Activated naive CD8-positive, alpha-beta T cell (primary cell): ENCODE measurements at regions not wholly inside any gene's neighbourhood (a gene's known extent, or its start where the extent isn't known, plus 50 kb on each side); places are given as distances from the start of the nearest gene placed in this dataset.

ENCODE experiments used
- H3K27ac Mint-ChIP-seq: one replicate; pipeline ENCODE4 v1.8.0; 2021; ENCODE audit warnings: mixed read lengths
- H3K27me3 Mint-ChIP-seq: one replicate; pipeline ENCODE4 v1.8.0; 2021; ENCODE audit warnings: mixed read lengths
- H3K36me3 Mint-ChIP-seq: one replicate; pipeline ENCODE4 v1.8.0; 2021; ENCODE audit warnings: mixed read lengths
- H3K4me1 Mint-ChIP-seq: one replicate; pipeline ENCODE4 v1.8.0; 2021; ENCODE audit warnings: low read depth, mixed read lengths
- H3K4me3 Mint-ChIP-seq: one replicate; pipeline ENCODE4 v1.8.0; 2021; ENCODE audit warnings: mild to moderate bottlenecking, mixed read lengths
- H3K9me3 Mint-ChIP-seq: one replicate; pipeline ENCODE4 v1.8.0; 2021; ENCODE audit warnings: low read depth, mixed read lengths

GRCh38 chr1:4110888-4111287 is 210.8 kb upstream of the C1orf174 start:
- H3K27me3 Mint-ChIP-seq, result no peaks in the 10 kb centered on the region
- H3K4me1 Mint-ChIP-seq, result no peaks in the 10 kb centered on the region
- no peak overlapping the region for H3K27ac Mint-ChIP-seq
- peaks cover 7% of the 10 kb centered on the region for H3K9me3 Mint-ChIP-seq
- H3K36me3 Mint-ChIP-seq, result no peaks in the 10 kb centered on the region
- H3K4me3 Mint-ChIP-seq, result no peak overlapping the region

GRCh38 chr1:4113897-4114296 is 213.8 kb upstream of the C1orf174 start:
- Mint-ChIP-seq H3K4me1 (no peaks in the 10 kb centered on the region), H3K36me3 (no peaks in the 10 kb centered on the region), H3K27me3 (no peaks in the 10 kb centered on the region), H3K27ac (no peak overlapping the region), H3K4me3 (no peak overlapping the region), H3K9me3 (peaks cover 7% of the 10 kb centered on the region)

GRCh38 chr1:4115191-4115900 is 215.3 kb upstream of the C1orf174 start:
- Mint-ChIP-seq H3K36me3 (no peaks in the 10 kb centered on the region), H3K4me1 (no peaks in the 10 kb centered on the region), H3K9me3 (peaks cover 7% of the 10 kb centered on the region), H3K27me3 (no peaks in the 10 kb centered on the region), H3K27ac (no peak overlapping the region), H3K4me3 (no peak overlapping the region)

GRCh38 chr1:4117196-4117595 is 217.1 kb upstream of the C1orf174 start:
- H3K9me3 Mint-ChIP-seq, result peaks cover 7% of the 10 kb centered on the region

GRCh38 chr1:4118746-4119515 is 218.9 kb upstream of the C1orf174 start:
- Mint-ChIP-seq H3K4me1 (no peaks in the 10 kb centered on the region), H3K27ac (no peak overlapping the region), H3K27me3 (no peaks in the 10 kb centered on the region), H3K36me3 (no peaks in the 10 kb centered on the region), H3K9me3 (peaks cover 5% of the 10 kb centered on the region), H3K4me3 (no peak overlapping the region)

More at GRCh38 chr1:4117196-4117595, 217.1 kb upstream of the C1orf174 start:
- Mint-ChIP-seq H3K36me3 (no peaks in the 10 kb centered on the region), H3K4me1 (no peaks in the 10 kb centered on the region), H3K27ac (no peak overlapping the region), H3K27me3 (no peaks in the 10 kb centered on the region), H3K4me3 (no peak overlapping the region)

- no peaks in the 10 kb centered on the region for H3K4me1 Mint-ChIP-seq
- no peaks in the 10 kb centered on the region for H3K27me3 Mint-ChIP-seq
- H3K36me3 Mint-ChIP-seq, result no peaks in the 10 kb centered on the region
- H3K27ac Mint-ChIP-seq, result no peak overlapping the region
- H3K4me3 Mint-ChIP-seq, result no peak overlapping the region
- no peaks in the 10 kb centered on the region for H3K9me3 Mint-ChIP-seq
Observed at GRCh38 chr1:4119516-4120220, 219.6 kb upstream of the C1orf174 start.

- no peaks in the 10 kb centered on the region for H3K4me1 Mint-ChIP-seq
- no peaks in the 10 kb centered on the region for H3K9me3 Mint-ChIP-seq
- no peak overlapping the region for H3K4me3 Mint-ChIP-seq
- H3K36me3 Mint-ChIP-seq, result no peaks in the 10 kb centered on the region
- no peaks in the 10 kb centered on the region for H3K27me3 Mint-ChIP-seq
- H3K27ac Mint-ChIP-seq, result no peak overlapping the region
Observed at GRCh38 chr1:4120557-4121292, 220.7 kb upstream of the C1orf174 start.

- Mint-ChIP-seq H3K9me3 (no peaks in the 10 kb centered on the region), H3K27ac (no peak overlapping the region), H3K4me1 (no peaks in the 10 kb centered on the region), H3K27me3 (no peaks in the 10 kb centered on the region), H3K36me3 (no peaks in the 10 kb centered on the region), H3K4me3 (no peak overlapping the region)
Observed at GRCh38 chr1:4121293-4121684, 221.2 kb upstream of the C1orf174 start.

- H3K4me3 Mint-ChIP-seq, result no peak overlapping the region
- H3K27me3 Mint-ChIP-seq, result no peaks in the 10 kb centered on the region
- no peaks in the 10 kb centered on the region for H3K4me1 Mint-ChIP-seq
- no peaks in the 10 kb centered on the region for H3K36me3 Mint-ChIP-seq
- H3K9me3 Mint-ChIP-seq, result no peaks in the 10 kb centered on the region
- no peak overlapping the region for H3K27ac Mint-ChIP-seq
Observed at GRCh38 chr1:4121834-4122512, 221.9 kb upstream of the C1orf174 start.

- H3K36me3 Mint-ChIP-seq, result no peaks in the 10 kb centered on the region
- no peaks in the 10 kb centered on the region for H3K4me1 Mint-ChIP-seq
- H3K4me3 Mint-ChIP-seq, result no peak overlapping the region
- H3K27me3 Mint-ChIP-seq, result no peaks in the 10 kb centered on the region
- H3K27ac Mint-ChIP-seq, result no peak overlapping the region
- no peaks in the 10 kb centered on the region for H3K9me3 Mint-ChIP-seq
Observed at GRCh38 chr1:4122513-4123160, 222.6 kb upstream of the C1orf174 start.

GRCh38 chr1:4124631-4125145 is 224.6 kb upstream of the C1orf174 start:
- Mint-ChIP-seq H3K27ac (no peak overlapping the region), H3K36me3 (no peaks in the 10 kb centered on the region), H3K4me3 (no peak overlapping the region), H3K27me3 (no peaks in the 10 kb centered on the region), H3K4me1 (no peaks in the 10 kb centered on the region), H3K9me3 (no peaks in the 10 kb centered on the region)

GRCh38 chr1:4126251-4126650 is 226.2 kb upstream of the C1orf174 start:
- Mint-ChIP-seq H3K27me3 (no peaks in the 10 kb centered on the region), H3K36me3 (no peaks in the 10 kb centered on the region), H3K9me3 (no peaks in the 10 kb centered on the region), H3K27ac (no peak overlapping the region), H3K4me3 (no peak overlapping the region), H3K4me1 (no peaks in the 10 kb centered on the region)

- no peaks in the 10 kb centered on the region for H3K9me3 Mint-ChIP-seq
- H3K27ac Mint-ChIP-seq, result no peak overlapping the region
- no peaks in the 10 kb centered on the region for H3K36me3 Mint-ChIP-seq
- H3K27me3 Mint-ChIP-seq, result peaks cover 3% of the 10 kb centered on the region
- no peaks in the 10 kb centered on the region for H3K4me1 Mint-ChIP-seq
- H3K4me3 Mint-ChIP-seq, result no peak overlapping the region
Observed at GRCh38 chr1:4126731-4127591, 226.9 kb upstream of the C1orf174 start.
